ENCODE measurements at regions not wholly inside any gene's neighbourhood (a gene's known extent, or its start where the extent isn't known, plus 50 kb on each side); places are given as distances from the start of the nearest gene placed in this dataset.

DNA sequence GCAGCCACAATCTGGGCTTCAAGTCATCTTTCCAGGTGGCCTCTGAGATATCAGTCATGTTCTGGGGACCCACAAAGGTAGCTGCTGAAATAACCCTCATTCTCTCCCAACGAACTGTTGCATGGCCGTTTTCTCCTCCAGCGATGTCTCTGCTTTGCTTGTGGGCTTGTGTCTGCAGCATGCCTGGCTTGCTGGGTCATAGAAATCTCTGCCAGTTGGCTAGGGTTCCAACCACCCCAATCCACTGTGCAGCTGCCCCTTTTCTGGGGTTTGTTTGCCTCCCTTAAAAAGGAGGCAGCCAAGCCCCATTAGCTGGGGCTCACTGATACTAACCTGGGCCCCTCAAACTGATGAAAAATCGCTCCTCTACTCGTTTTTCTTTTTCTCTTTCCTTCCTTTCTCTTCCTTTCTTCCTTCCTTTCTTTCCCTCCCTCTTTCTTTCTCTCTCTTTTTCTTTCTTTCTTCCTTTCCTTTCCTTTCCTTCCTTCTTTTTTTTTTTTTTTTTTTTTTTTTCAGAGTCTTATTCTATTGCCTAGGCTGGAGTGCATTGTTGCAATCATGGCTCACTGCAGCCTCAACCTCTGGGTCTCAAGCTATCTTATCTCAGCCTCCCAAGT lies 680.0 kb downstream of the EPHA4 start:
- WGBS, 5 donors, result 78 to 87% (median 83%) methylated on average over 5 of the region's 5 CpGs
- no peak overlapping the region for H3K27ac ChIP-seq
- H3K27me3 ChIP-seq (replicated peaks in 1 of 7), result no peaks in the 10 kb centered on the region
- DNase-seq, result no peak
- H3K4me1 ChIP-seq, result peaks cover 0 to 12% (median 7%) of the 10 kb centered on the region in 6 donors
- no peaks in the 10 kb centered on the region for H3K36me3 ChIP-seq
- H3K9me3 ChIP-seq, result no peaks in the 10 kb centered on the region
- no peak for TF ChIP-seq POLR2AphosphoS5 (IDR thresholded peaks at IDR 0.05)
- TF ChIP-seq POLR2A (IDR thresholded peaks at IDR 0.05), result no peak
- TF ChIP-seq, protein P1, sequence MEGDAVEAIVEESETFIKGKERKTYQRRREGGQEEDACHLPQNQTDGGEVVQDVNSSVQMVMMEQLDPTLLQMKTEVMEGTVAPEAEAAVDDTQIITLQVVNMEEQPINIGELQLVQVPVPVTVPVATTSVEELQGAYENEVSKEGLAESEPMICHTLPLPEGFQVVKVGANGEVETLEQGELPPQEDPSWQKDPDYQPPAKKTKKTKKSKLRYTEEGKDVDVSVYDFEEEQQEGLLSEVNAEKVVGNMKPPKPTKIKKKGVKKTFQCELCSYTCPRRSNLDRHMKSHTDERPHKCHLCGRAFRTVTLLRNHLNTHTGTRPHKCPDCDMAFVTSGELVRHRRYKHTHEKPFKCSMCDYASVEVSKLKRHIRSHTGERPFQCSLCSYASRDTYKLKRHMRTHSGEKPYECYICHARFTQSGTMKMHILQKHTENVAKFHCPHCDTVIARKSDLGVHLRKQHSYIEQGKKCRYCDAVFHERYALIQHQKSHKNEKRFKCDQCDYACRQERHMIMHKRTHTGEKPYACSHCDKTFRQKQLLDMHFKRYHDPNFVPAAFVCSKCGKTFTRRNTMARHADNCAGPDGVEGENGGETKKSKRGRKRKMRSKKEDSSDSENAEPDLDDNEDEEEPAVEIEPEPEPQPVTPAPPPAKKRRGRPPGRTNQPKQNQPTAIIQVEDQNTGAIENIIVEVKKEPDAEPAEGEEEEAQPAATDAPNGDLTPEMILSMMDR (IDR thresholded peaks at IDR 0.05 in 8 of 11, conservative IDR thresholded peaks at IDR 0.05 in 3 of 11), result no peak
- intact Hi-C loops (cut with DNase I; ENCODE audit: low total_unique reads), result no loop called here
- H3K4me3 ChIP-seq, result no peak overlapping the region

GRCh38 chr2:220893411-220893810 lies 678.7 kb downstream of the EPHA4 start:
- no peak for TF ChIP-seq POLR2AphosphoS5 (IDR thresholded peaks at IDR 0.05)
- TF ChIP-seq POLR2A (IDR thresholded peaks at IDR 0.05), result no peak
- TF ChIP-seq, protein P1 (IDR thresholded peaks at IDR 0.05 in 8 of 11, conservative IDR thresholded peaks at IDR 0.05 in 3 of 11), result no peak
- no peak for DNase-seq
- Histone ChIP-seq H3K4me1 (peaks cover 0 to 12% (median 7%) of the 10 kb centered on the region in 6 donors), H3K9me3 (no peaks in the 10 kb centered on the region), H3K27me3 (replicated peaks in 1 of 7) (no peaks in the 10 kb centered on the region), H3K4me3 (no peak overlapping the region), H3K36me3 (no peaks in the 10 kb centered on the region), H3K27ac (no peak overlapping the region)
- 59 to 84% (median 73%) methylated on average over 2 of the region's 2 CpGs for WGBS, 5 donors
- intact Hi-C loops (cut with DNase I; ENCODE audit: low total_unique reads), result no loop called here

- no peak overlapping the region for H3K4me3 ChIP-seq
- 10 to 33% (median 19%) methylated on average over 1 of the region's 1 CpG for WGBS, 5 donors
- no peak overlapping the region for H3K27ac ChIP-seq
- intact Hi-C loops (cut with DNase I; ENCODE audit: low total_unique reads), result no loop called here
- TF ChIP-seq POLR2A (IDR thresholded peaks at IDR 0.05), result no peak
- TF ChIP-seq POLR2AphosphoS5 (IDR thresholded peaks at IDR 0.05), result no peak
- TF ChIP-seq, protein P1 (IDR thresholded peaks at IDR 0.05 in 8 of 11, conservative IDR thresholded peaks at IDR 0.05 in 3 of 11), result no peak
- peaks cover 0 to 12% (median 7%) of the 10 kb centered on the region in 6 donors for H3K4me1 ChIP-seq
- H3K36me3 ChIP-seq, result no peaks in the 10 kb centered on the region
- H3K9me3 ChIP-seq, result no peaks in the 10 kb centered on the region
- H3K27me3 ChIP-seq (replicated peaks in 1 of 7), result no peaks in the 10 kb centered on the region
- DNase-seq, result no peak
Observed at GRCh38 chr2:220894069-220894468, 678.0 kb downstream of the EPHA4 start.

DNA sequence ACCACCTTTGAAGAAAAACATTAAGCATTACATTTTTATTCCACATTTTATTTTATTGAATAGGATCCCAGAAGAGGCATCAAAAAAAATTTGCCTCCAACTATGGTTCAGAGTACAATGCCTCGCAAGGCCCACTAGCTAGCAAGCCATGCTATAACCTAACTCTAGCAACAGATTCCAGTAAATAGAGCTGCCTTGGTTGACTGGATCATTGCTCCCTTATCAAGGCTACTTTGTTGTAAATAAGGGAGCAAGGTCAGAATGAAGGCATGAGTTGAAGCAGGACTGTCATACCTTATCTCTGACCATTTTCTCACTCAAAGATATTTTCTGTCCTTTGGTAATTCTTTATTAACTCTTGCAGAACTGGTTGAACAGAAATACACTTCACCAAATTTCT lies 672.6 kb downstream of the EPHA4 start:
- intact Hi-C loops (cut with DNase I; ENCODE audit: low total_unique reads), result no loop called here
- Histone ChIP-seq H3K4me3 (no peak overlapping the region), H3K27me3 (replicated peaks in 1 of 7) (no peaks in the 10 kb centered on the region), H3K36me3 (no peaks in the 10 kb centered on the region), H3K27ac (no peak overlapping the region), H3K4me1 (no peaks in the 10 kb centered on the region), H3K9me3 (no peaks in the 10 kb centered on the region)
- WGBS, 5 donors, result 88 to 96% (median 90%) methylated on average over 1 of the region's 1 CpG
- DNase-seq, result no peak
- TF ChIP-seq POLR2A (IDR thresholded peaks at IDR 0.05), result no peak
- TF ChIP-seq POLR2AphosphoS5 (IDR thresholded peaks at IDR 0.05), result no peak
- TF ChIP-seq, protein P1 (IDR thresholded peaks at IDR 0.05 in 8 of 11, conservative IDR thresholded peaks at IDR 0.05 in 3 of 11), result no peak
